Panc1 (cell line): ENCODE measurements at regions not wholly inside any gene's neighbourhood (a gene's known extent, or its start where the extent isn't known, plus 50 kb on each side); places are given as distances from the start of the nearest gene placed in this dataset.

Experiments
- ATAC-seq: fragments of 200-7000 bp; cut with Tn5 transposase; 2 replicates; pipeline ENCODE4 v1.9.1; 2020; ENCODE audit warnings: mild to moderate bottlenecking, moderate library complexity
- BruUV-seq: library from RNA; stranded (reverse); fragments of 400-500 nt; replicated peaks from 2 replicates; lab custom pipeline; 2021; lab: Mats Ljungman, UMichigan
- CTCF ChIA-PET: fragments of 300-600 bp; sonication (Branson Sonifier 250); formaldehyde crosslinking; loops from one replicate; lab custom pipeline; 2022; ENCODE audit warnings: antibody characterized with exemption; lab: Charles Lee
- POLR2A ChIA-PET: fragments of 300-600 bp; sonication (Branson Sonifier 250); formaldehyde crosslinking; loops from one replicate; lab custom pipeline; 2022; ENCODE audit warnings: antibody characterized with exemption; lab: Charles Lee
- DNase-seq: peaks from one replicate; pipeline ENCODE4 v3.0.0-alpha.2; 2010; ENCODE audit warnings: low read depth, low spot score
- H3K27ac ChIP-seq: 2 replicates; pipeline ENCODE4 v1.5.1; 2011; ENCODE audit warnings: mild to moderate bottlenecking, low read length, inconsistent platforms
- H3K27me3 ChIP-seq: fragments of 200-500 bp; sonication (Bioruptor generic); 2 replicates; pipeline ENCODE4 v1.6.0; 2014; ENCODE audit warnings: low read length, inconsistent platforms; ENCODE audit not compliant: control insufficient read depth, insufficient read depth
- H3K36me3 ChIP-seq: fragments of 200-500 bp; sonication (Bioruptor generic); 2 replicates; pipeline ENCODE4 v1.5.1; 2014; ENCODE audit warnings: inconsistent platforms, mild to moderate bottlenecking, low read length, moderate library complexity; ENCODE audit not compliant: control insufficient read depth, insufficient read depth
- H3K4me1 ChIP-seq: 2 replicates; pipeline ENCODE4 v1.5.1; 2011; ENCODE audit warnings: inconsistent platforms, mild to moderate bottlenecking, low read length, moderate library complexity; ENCODE audit not compliant: control insufficient read depth, insufficient read depth
- H3K4me3 ChIP-seq, 2 experiments: 2 replicates each; pipeline ENCODE4 v1.5.1; 2011 to 2012; ENCODE audit warnings: low read depth in 2 of 2, low read length in 2 of 2, mild to moderate bottlenecking in 2 of 2, inconsistent platforms in 1 of 2, moderate library complexity in 1 of 2
- H3K9me3 ChIP-seq: fragments of 200-500 bp; sonication (Bioruptor generic); 2 replicates; pipeline ENCODE4 v1.5.1; 2014; ENCODE audit warnings: low read depth, mild to moderate bottlenecking, inconsistent platforms, low read length, moderate library complexity; ENCODE audit not compliant: control insufficient read depth, insufficient read depth
- POLR2AphosphoS5 ChIP-seq: IDR thresholded peaks from 2 replicates; pipeline ENCODE4 v1.6.1; 2012; ENCODE audit warnings: mild to moderate bottlenecking, low read depth, low read length, moderate library complexity
- SIN3A ChIP-seq: IDR thresholded peaks from 2 replicates; pipeline ENCODE4 v1.6.1; 2012; ENCODE audit warnings: low read depth, mild to moderate bottlenecking, low read length, moderate library complexity, borderline replicate concordance; ENCODE audit not compliant: insufficient read depth
- TCF7L2 ChIP-seq: IDR thresholded peaks from 2 replicates; pipeline ENCODE4 v1.6.1; 2011; ENCODE audit warnings: mild to moderate bottlenecking, low read depth, low read length, inconsistent platforms
- in situ Hi-C: cut with HindIII; loops from 2 replicates; pipeline ENCODE4 v1.10.0; 2016; ENCODE audit warnings: low sequenced_read_pairs, low pct_unique_long_range_greater_than_20kb
- intact Hi-C: fragments of 100-400 bp; cut with micrococcal nuclease; formaldehyde crosslinking; loops from one replicate; pipeline ENCODE4 v1.10.0; 2022; ENCODE audit not compliant: unreplicated experiment
- TF ChIP-seq, protein P1 (sequence below): fragments of 450-650 bp; IDR thresholded peaks from 2 replicates; pipeline ENCODE4 v1.5.1; 2017; ENCODE audit warnings: mild to moderate bottlenecking
- TF ChIP-seq, protein P2 (sequence below), 2 experiments: IDR thresholded peaks; 2 replicates each; pipeline ENCODE4 v1.6.1; 2011 to 2012; ENCODE audit warnings: low read depth in 2 of 2, control low read depth in 1 of 2, low read length in 1 of 2, mild to moderate bottlenecking in 1 of 2, moderate library complexity in 1 of 2; ENCODE audit not compliant: insufficient read depth in 1 of 2

DNA sequence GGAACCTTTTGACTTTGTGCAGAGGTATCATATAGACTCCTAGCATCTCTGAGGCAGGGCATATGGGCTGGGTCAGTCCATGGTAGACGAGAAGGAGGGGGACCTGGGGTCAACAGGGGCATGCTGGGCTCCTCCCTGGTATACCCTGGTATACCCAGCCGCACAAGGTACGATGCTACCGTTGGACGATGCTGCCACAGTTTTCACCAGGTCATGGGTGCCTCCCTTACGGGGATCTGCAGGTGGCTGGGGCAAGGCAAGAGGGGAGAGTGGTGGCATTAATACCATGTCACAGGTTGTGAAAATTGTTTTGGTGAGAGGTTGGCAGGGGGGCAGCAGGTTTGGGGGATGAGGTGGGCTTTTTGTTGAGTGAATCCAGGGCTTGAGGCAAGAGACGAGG is 149.8 kb downstream of the TSN start:
- H3K4me3 ChIP-seq, result no peak overlapping the region
- no peak overlapping the region for H3K27ac ChIP-seq
- BruUV-seq, result no TSS peak
- DNase-seq (no peak), ATAC-seq (no peak)
- ChIA-PET CTCF (no interaction called here), POLR2A (no interaction called here)
- no peaks in the 10 kb centered on the region for H3K9me3 ChIP-seq
- TF ChIP-seq, protein P1, sequence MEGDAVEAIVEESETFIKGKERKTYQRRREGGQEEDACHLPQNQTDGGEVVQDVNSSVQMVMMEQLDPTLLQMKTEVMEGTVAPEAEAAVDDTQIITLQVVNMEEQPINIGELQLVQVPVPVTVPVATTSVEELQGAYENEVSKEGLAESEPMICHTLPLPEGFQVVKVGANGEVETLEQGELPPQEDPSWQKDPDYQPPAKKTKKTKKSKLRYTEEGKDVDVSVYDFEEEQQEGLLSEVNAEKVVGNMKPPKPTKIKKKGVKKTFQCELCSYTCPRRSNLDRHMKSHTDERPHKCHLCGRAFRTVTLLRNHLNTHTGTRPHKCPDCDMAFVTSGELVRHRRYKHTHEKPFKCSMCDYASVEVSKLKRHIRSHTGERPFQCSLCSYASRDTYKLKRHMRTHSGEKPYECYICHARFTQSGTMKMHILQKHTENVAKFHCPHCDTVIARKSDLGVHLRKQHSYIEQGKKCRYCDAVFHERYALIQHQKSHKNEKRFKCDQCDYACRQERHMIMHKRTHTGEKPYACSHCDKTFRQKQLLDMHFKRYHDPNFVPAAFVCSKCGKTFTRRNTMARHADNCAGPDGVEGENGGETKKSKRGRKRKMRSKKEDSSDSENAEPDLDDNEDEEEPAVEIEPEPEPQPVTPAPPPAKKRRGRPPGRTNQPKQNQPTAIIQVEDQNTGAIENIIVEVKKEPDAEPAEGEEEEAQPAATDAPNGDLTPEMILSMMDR, result no peak
- TF ChIP-seq, protein P2, sequence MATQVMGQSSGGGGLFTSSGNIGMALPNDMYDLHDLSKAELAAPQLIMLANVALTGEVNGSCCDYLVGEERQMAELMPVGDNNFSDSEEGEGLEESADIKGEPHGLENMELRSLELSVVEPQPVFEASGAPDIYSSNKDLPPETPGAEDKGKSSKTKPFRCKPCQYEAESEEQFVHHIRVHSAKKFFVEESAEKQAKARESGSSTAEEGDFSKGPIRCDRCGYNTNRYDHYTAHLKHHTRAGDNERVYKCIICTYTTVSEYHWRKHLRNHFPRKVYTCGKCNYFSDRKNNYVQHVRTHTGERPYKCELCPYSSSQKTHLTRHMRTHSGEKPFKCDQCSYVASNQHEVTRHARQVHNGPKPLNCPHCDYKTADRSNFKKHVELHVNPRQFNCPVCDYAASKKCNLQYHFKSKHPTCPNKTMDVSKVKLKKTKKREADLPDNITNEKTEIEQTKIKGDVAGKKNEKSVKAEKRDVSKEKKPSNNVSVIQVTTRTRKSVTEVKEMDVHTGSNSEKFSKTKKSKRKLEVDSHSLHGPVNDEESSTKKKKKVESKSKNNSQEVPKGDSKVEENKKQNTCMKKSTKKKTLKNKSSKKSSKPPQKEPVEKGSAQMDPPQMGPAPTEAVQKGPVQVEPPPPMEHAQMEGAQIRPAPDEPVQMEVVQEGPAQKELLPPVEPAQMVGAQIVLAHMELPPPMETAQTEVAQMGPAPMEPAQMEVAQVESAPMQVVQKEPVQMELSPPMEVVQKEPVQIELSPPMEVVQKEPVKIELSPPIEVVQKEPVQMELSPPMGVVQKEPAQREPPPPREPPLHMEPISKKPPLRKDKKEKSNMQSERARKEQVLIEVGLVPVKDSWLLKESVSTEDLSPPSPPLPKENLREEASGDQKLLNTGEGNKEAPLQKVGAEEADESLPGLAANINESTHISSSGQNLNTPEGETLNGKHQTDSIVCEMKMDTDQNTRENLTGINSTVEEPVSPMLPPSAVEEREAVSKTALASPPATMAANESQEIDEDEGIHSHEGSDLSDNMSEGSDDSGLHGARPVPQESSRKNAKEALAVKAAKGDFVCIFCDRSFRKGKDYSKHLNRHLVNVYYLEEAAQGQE (IDR thresholded peaks at IDR 0.05; ENCODE audit: insufficient read depth in 1 of 2, low read depth in 2 of 2, low read length in 1 of 2), result no peak
- TF ChIP-seq TCF7L2 (no peak), POLR2AphosphoS5 (no peak), SIN3A (no peak)
- in situ Hi-C loops (no loop called here), intact Hi-C loops (no loop called here)
- no peaks in the 10 kb centered on the region for H3K4me1 ChIP-seq
- peaks cover 3% of the 10 kb centered on the region; the same call in 1 of the 2 replicates for H3K27me3 ChIP-seq
- no peaks in the 10 kb centered on the region for H3K36me3 ChIP-seq

DNA sequence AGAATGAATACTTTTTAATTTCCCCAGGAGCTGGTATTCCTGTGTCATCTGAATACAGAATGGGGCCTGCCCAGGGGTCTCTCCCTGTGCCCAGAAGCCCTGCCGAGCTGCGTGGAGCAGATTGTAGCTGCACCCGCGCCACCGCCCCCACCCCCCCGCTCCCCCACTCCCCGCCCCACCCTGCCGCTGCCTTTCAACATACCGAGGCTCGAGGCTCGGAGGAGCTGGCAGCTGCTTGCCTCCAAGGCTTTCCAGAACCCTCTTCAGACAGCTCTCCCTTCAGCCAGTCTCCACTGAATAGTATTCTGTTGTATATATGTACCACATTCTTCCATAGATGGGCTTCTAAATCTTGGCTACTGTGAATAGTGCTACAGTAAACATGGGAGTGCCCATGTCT is 150.7 kb downstream of the TSN start:
- H3K27ac ChIP-seq, result no peak overlapping the region
- H3K27me3 ChIP-seq, result peaks cover 7% of the 10 kb centered on the region
- no TSS peak for BruUV-seq
- in situ Hi-C loops, result no loop called here
- ATAC-seq (no peak), DNase-seq (no peak)
- TF ChIP-seq POLR2AphosphoS5, result no peak
- TF ChIP-seq, protein P1, result no peak
- TF ChIP-seq, protein P2 (IDR thresholded peaks at IDR 0.05; ENCODE audit: insufficient read depth in 1 of 2, low read depth in 2 of 2, low read length in 1 of 2), result no peak
- TF ChIP-seq TCF7L2, result no peak
- TF ChIP-seq SIN3A, result no peak
- ChIA-PET POLR2A (no interaction called here), CTCF (no interaction called here)
- H3K9me3 ChIP-seq, result no peaks in the 10 kb centered on the region
- no peak overlapping the region for H3K4me3 ChIP-seq
- H3K4me1 ChIP-seq, result no peaks in the 10 kb centered on the region
- intact Hi-C loops, result no loop called here
- H3K36me3 ChIP-seq, result no peaks in the 10 kb centered on the region
